ENCODE measurements at regions not wholly inside any gene's neighbourhood (a gene's known extent, or its start where the extent isn't known, plus 50 kb on each side); places are given as distances from the start of the nearest gene placed in this dataset.
"Not testable (repeated sequence)": the region's sequence is repeated elsewhere in the genome, so short reads cannot be mapped to it uniquely, and the experiment has no call there.

DNA sequence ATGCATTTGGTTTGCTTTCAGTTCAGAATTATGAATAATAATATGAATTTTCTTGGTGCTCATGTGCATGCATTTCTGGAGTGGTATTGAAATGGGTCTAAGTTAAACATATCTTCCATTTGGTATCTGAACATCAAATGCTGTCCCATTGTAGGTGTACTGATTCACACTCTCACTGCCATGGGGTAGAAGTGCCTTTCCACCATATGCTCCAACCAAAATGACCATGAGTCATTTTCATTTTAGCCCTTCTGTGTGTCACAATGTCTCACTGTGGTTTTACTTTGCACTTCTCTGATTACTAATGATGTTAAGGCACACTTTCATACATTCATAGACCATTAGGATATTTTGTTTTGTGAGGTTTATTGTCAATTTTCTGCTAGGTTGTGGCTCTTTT lies 211.9 kb downstream of the HAO1 start:
- DNase-seq = no peak

GRCh38 chr20:7734216-7734615 lies 206.0 kb downstream of the HAO1 start:
- DNase-seq = no peak

GRCh38 chr20:7736336-7736735 lies 203.9 kb downstream of the HAO1 start:
- DNase-seq = no peak

DNA sequence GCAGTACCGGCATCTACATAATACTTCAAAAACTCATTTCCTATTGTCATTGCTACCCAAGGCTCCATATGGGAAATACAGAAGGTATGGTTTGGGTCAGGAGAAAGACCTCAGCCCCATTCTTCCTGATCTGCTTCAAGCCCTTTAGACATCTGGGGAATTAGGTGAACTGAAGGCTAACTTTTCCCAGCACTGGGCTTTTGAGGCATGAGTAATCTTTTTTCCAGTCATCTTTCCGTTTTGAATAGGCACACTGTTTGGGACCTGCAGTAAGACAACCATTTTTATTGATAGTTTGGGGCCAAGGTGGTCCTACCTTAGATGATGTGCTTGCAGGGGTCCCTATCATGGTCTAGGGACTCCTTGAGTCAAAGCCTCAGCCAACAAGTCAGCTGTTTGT lies 198.4 kb downstream of the HAO1 start:
- DNase-seq = no peak

DNA sequence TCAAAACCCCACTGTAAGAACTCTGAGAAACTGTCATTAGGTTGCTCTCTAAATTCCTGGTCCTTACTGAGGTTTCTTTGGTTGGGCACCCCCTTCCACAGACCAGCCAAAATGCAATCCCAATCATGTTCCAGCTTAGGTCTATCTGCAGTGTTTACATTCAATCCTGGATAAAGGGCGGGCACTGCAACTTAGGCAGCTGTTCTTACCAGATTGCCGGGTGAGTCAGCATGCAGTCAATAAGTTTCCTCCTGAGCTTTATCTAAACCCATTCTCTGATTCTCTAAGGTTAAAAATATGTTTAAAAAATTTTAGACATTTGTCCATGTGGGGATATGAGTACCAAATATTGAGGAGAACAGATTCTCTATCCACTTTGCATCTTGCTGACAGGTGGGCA lies 197.8 kb downstream of the HAO1 start:
- no peak for DNase-seq

DNA sequence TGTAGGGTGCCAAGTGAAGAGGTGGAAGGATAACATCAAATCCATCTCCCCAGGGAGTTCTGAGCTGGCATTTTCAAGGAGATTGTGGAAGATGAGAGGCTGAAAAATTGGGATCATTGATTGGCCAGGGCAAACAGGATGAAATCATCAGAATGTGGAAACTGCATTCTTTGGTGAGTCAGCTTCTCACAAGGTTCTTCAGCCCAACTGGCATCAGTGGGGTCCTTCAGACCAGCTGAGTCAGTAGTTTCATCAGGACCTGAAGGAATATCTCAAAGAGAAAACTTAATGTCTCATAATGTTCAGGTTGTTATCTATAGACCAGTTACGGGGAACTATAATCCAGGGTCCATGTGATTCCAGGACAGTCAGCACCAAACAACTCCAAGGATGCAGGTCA lies 195.8 kb downstream of the HAO1 start:
- DNase-seq = no peak

- DNase-seq = no peak
Measured at GRCh38 chr20:7748624-7749023, 191.6 kb downstream of the HAO1 start.

- no peak for DNase-seq
Measured at GRCh38 chr20:7754102-7754501, 186.2 kb downstream of the HAO1 start.

GRCh38 chr20:7758406-7758805 lies 181.9 kb downstream of the HAO1 start:
- DNase-seq = no peak

DNA sequence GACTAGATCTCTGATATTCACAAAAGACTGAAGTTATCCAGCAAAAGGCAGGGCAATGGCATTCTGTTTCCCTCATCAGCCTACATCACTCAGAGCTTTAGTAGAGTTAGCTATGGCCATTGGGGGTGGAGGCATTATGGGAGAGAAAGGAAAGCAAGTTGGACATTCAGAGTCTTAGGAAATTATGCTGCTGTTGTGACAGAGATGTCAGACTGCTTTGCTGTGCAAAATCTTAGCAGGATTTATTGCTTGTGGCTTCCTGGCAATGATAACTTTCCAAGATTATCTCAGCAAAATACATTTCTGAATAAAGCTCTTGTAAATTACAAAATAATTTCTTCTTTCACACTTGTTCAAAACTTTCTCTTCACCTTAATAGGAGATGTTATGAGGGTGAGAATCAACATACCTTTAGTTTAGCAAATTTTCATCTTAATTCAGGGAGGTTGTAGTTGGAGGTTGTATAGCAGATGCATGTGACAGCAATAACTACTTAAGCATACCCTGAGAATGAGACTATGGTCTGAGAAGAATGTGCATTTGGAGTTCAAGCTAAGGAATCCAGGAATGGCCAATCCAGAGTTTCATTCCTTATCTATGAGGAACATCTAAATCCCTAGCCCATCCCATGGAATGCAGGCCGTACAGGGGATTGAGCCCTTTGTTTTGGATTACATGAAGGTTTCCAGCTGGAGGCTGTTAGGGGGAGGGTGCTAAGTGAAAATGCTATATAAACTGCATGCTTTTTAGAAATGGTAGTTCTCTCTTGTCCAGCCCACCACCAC lies 179.8 kb downstream of the HAO1 start:
- no peak for DNase-seq

DNA sequence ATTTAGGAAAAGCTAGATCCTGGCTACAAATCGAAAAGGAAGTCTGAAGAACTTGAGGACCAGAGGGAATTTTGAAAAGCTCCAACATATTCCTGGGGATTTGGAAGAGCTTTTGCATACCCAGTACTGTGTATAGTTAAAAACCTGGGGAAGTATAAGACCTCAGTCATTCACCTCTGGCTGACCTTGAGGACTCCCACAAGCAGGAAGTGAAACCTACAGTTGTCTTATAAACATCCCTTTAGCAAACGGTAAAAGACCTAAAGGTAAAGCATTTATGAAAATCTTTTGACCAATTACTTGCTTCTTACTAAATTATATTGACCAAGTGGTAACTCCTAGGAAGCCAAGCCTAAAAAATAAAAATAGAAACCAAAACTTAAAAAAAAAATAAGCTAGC lies 175.0 kb downstream of the HAO1 start:
- no peak for DNase-seq

- no peak for DNase-seq
Measured at GRCh38 chr20:7770046-7770445, 170.2 kb downstream of the HAO1 start.

GRCh38 chr20:7770578-7770977 lies 169.7 kb downstream of the HAO1 start:
- peak; percentile 56 for DNase-seq

- no peak for DNase-seq
Measured at GRCh38 chr20:7772371-7772770, 167.9 kb downstream of the HAO1 start.

DNA sequence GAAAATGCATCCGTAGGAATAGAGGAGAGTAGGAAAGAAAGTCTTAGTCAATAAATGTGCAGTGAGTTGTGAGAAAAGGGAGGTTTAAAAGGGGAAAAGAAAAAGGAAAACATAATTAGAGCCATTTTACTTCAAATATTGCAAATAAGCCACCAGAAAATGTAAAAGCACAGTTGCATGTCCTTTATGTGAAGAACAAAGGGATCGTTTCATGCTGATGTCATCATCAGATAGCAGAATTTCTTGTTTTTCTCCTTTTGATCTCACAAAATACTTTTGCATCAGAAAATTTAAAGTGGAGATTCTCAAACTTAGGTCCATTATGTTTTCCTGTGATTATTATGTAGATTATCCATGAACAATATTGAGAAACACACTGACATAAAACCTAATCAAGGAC lies 166.7 kb downstream of the HAO1 start:
- DNase-seq = no peak

GRCh38 chr20:7775072-7775471 lies 165.2 kb downstream of the HAO1 start:
- DNase-seq = no peak

DNA sequence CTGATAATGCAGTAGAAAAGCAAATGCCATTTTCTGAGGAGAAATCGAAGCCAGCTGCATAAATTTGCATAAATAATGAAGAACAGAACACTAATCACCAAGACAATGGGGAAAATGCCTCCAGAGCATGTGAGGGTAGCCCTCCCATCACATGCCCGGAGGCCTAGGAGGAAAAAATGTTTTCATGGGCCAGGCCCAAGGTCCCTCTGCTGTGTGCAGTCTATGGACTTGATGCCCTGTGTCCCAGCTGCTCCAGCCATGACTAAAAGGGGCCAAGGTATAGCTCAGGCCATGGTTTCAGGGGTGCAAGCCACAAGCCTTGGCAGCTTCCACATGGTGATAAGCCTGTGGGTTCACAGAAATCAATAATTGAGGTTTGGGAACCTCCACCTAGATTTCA lies 164.1 kb downstream of the HAO1 start:
- no peak for DNase-seq

DNA sequence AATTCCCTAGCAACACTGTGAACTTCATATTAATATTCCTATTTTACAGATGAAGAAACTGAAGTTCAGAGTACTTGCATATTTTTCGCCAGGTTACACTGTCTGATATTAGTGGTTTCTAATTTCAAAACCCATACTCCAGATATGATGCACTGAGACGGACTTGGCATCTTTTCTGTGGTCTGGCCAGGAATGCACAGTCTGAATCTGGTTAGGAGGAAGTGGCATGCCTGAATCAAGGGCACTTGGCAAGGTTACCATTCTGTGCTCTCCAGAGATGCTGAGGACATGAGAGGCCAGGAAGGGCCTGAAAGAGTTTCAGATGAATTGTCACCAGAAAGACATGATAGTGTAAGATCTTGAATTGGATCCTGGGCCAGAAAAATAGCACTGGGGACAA lies 150.1 kb downstream of the HAO1 start:
- DNase-seq = no peak

DNA sequence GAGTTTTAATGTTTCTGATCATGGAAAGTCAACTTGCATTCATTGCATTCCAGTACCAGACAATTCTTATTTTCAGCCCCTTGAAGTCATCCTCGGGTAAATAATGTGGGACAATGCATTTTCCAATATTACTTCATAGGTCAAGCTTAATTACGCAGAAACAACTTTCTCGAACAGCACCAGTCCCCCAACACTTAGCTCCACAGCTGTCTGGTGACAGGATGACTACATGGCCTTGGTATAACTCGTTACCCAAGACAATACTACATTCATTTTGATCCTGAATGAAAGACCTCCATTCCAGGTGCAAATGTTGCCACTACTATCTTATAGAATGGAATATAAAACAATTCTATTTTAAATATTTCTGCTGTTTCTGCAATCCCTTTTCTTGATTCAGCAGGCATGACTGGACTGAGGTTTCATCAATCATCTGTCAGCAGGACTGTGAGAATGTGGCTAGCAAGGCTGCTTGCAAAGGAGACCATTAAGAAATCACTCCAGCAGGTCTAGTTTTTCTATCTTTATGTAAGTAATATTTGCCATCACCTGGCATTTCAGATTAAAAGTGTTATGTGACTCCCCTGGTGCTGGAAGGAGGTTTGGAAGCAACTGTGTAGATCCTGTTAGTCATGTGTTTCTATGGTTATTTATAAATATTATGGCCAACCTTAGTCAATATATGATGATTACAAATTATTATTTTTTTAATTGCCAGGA lies 147.9 kb downstream of the HAO1 start:
- no peak for DNase-seq

DNA sequence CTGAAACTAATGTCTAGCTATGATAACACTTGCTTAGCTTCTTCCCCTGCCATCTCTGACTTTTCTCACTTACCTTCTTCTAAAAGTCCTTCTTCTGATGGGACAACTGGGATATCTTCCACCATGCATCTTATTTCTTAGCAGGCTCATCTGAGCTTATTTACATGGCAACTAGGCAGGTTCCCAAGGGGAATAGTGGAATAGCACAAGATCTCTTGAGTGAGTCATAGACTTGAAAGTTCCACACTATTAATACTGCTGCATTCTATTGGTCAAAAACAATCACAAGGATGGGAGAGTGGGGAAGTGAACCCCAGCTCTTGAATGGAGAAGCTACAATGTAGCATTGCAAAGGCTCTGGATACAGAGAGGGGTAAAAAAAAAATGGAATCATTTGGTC lies 142.1 kb downstream of the HAO1 start:
- DNase-seq = no peak

- DNase-seq = no peak
Measured at GRCh38 chr20:7799862-7800261, 140.4 kb downstream of the HAO1 start.

GRCh38 chr20:7803411-7804151 lies 136.7 kb downstream of the HAO1 start:
- not testable (repeated sequence) for DNase-seq

DNA sequence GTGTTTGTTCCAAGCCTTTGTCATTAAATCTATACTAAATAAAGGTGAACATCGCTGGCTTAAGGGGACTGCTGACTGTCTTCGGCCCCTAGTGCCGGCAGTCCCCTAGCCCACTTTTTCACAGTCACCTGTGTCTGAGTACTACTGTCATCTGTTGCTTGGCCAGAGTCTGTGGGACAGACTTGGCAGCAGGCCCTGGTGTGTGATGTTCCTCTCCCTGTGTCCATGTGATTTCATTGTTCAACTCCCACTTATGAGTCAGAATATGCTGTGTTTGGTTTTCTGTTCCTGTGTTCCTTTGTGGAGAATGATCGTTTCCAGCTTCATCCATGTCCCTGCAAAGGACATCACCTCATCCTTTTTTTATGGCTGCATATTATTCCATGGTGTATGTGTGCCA lies 133.4 kb downstream of the HAO1 start:
- DNase-seq = no peak

DNA sequence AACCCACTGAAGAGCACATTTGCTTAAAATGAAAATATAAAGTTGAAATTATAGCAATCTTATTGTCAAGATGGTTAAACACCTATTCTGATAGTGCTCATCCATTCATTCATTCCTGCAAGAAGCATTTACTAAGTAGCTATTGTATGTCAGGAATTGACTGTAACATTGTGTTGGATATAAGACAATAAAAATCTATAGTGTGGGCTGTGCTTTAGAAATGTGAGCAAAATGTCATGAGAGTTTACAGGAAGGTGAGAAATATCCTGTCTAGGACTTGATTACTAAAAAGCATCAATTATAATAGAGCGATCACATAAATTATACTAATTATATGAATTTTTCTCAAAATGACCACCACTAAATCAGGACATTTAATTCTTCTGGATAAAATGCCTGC lies 123.0 kb downstream of the HAO1 start:
- DNase-seq = no peak

Data from activated CD4-positive, alpha-beta T cell treated with anti-CD3 and anti-CD28 coated beads, Interleukin-10, Interleukin-2, amounts not matched to agents 100 ng/mL and 50 ng/mL, durations not matched to agents 16 hours and 8 hours (primary cell).